Heart left ventricle (tissue), 13 donors: ENCODE measurements at regions not wholly inside any gene's neighbourhood (a gene's known extent, or its start where the extent isn't known, plus 50 kb on each side); places are given as distances from the start of the nearest gene placed in this dataset.

Experiments
- POLR2A ChIP-seq, 2 donors: fragments of 450-650 bp; IDR thresholded peaks; one replicate each; pipeline ENCODE4 v1.6.1; 2017; ENCODE audit warnings: antibody characterized with exemption in 2 of 2, mild to moderate bottlenecking in 2 of 2, moderate library complexity in 2 of 2
- TF ChIP-seq, protein P1 (sequence below), 12 donors: fragments of 200-600 bp; sonication (generic) in 4 of 12; IDR thresholded peaks; one replicate each; pipeline versions ENCODE4 v1.5.0 to v1.8.0; 2018 to 2022; ENCODE audit warnings: antibody characterized with exemption in 12 of 12, mild to moderate bottlenecking in 5 of 12
- donor health status: ischemic (EF 13 %, LVEDD 7.1; RV severe dilation, severe dysfunction).
- donor health status: DM: no; HTN: yes; CAD: no.
- donor health status: DM: no; HTN: no; CAD: no.
- donor health status: ischemic (EF 25% LVEDD 6.9; RV normal size, moderate dysfunction).
- donor health status: ischemic (EF 25% LVEDD 5.7; RV mildly dilated, moderate dysfunction).
- donor health status: ischemic (EF 35%, LVEDD 5.7; RV mildly dilated, moderate dysfunction).
- donor health status: nonischemic (EF 11% LVEDD 7.7; RV severe dilation, severe dysfunction).
- donor health status: DM: yes; HTN: yes; CAD: no.
- donor health status: PGD.
- donor health status: ischemic (EF 29% LVEDD 5.4; RV normal size, mild dysfunction).
- donor health status: nonischemic (EF 23%, LVEDD 6.1; RV moderate dilation, normal function).

DNA sequence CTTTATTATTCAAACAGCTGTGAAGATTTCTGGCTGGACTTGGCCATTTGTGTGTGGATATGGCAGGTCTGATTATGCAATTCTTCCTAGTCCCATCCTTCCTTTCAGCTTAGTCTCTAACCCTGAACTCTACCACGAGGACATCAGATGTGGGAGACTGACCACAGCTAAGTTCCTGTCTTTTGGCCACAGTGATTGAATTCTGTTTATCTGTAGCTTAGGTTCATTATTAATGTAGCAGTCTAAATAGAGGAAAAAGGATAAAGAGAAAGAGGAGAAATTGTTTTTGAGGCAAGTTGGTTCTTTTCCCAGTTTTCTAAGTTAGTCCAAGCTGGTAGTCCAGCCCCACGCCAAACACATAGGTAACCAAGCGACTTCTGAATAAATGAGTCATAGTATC, 598.9 kb downstream of the RFPL4B start:
- TF ChIP-seq POLR2A (IDR thresholded peaks at IDR 0.05): no peak
- TF ChIP-seq, protein P1, sequence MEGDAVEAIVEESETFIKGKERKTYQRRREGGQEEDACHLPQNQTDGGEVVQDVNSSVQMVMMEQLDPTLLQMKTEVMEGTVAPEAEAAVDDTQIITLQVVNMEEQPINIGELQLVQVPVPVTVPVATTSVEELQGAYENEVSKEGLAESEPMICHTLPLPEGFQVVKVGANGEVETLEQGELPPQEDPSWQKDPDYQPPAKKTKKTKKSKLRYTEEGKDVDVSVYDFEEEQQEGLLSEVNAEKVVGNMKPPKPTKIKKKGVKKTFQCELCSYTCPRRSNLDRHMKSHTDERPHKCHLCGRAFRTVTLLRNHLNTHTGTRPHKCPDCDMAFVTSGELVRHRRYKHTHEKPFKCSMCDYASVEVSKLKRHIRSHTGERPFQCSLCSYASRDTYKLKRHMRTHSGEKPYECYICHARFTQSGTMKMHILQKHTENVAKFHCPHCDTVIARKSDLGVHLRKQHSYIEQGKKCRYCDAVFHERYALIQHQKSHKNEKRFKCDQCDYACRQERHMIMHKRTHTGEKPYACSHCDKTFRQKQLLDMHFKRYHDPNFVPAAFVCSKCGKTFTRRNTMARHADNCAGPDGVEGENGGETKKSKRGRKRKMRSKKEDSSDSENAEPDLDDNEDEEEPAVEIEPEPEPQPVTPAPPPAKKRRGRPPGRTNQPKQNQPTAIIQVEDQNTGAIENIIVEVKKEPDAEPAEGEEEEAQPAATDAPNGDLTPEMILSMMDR (IDR thresholded peaks at IDR 0.05): no peak
